Right renal pelvis (tissue), 4 donors: ENCODE measurements at regions not wholly inside any gene's neighbourhood (a gene's known extent, or its start where the extent isn't known, plus 50 kb on each side); places are given as distances from the start of the nearest gene placed in this dataset.

Source experiments
- DNase-seq, 4 donors: peaks; one replicate each; pipeline ENCODE4 v3.0.0-alpha.2; 2013; ENCODE audit warnings: low read depth in 4 of 4, low spot score in 3 of 4, missing footprints in 1 of 4

GRCh38 chr11:70826541-70827335 is 425.6 kb downstream of the SHANK2 start:
- no peak for DNase-seq

GRCh38 chr11:70828593-70829082 is 423.7 kb downstream of the SHANK2 start:
- no peak for DNase-seq

GRCh38 chr11:70829134-70829885 is 423.1 kb downstream of the SHANK2 start:
- DNase-seq, result no peak

- DNase-seq, result no peak
Observed at GRCh38 chr11:70829886-70830272, 422.5 kb downstream of the SHANK2 start.

- no peak for DNase-seq
Observed at GRCh38 chr11:70833011-70833410, 419.4 kb downstream of the SHANK2 start.

- no peak for DNase-seq
Observed at GRCh38 chr11:70833554-70833953, 418.8 kb downstream of the SHANK2 start.

GRCh38 chr11:70834277-70834940 is 418.0 kb downstream of the SHANK2 start:
- DNase-seq, result no peak

GRCh38 chr11:70834984-70835560 is 417.3 kb downstream of the SHANK2 start:
- no peak for DNase-seq

GRCh38 chr11:70836071-70836470 is 416.3 kb downstream of the SHANK2 start:
- no peak for DNase-seq

GRCh38 chr11:70838198-70838597 is 414.2 kb downstream of the SHANK2 start:
- no peak for DNase-seq

- DNase-seq, result no peak
Observed at GRCh38 chr11:70839851-70840250, 412.5 kb downstream of the SHANK2 start.

GRCh38 chr11:70841264-70841663 is 411.1 kb downstream of the SHANK2 start:
- no peak for DNase-seq

- no peak for DNase-seq
Observed at GRCh38 chr11:70842256-70842655, 410.1 kb downstream of the SHANK2 start.

GRCh38 chr11:70842701-70843100 is 409.7 kb downstream of the SHANK2 start:
- DNase-seq, result no peak

- no peak for DNase-seq
Observed at GRCh38 chr11:70843906-70844305, 408.5 kb downstream of the SHANK2 start.

GRCh38 chr11:70844387-70844786 is 408.0 kb downstream of the SHANK2 start:
- DNase-seq, result no peak

- no peak for DNase-seq
Observed at GRCh38 chr11:70845591-70846041, 406.8 kb downstream of the SHANK2 start.

GRCh38 chr11:70846781-70847655 is 405.4 kb downstream of the SHANK2 start:
- DNase-seq, result no peak

GRCh38 chr11:70848243-70848750 is 404.1 kb downstream of the SHANK2 start:
- no peak for DNase-seq

- no peak for DNase-seq
Observed at GRCh38 chr11:70849031-70849430, 403.3 kb downstream of the SHANK2 start.
